NCI-H146 (cell line): ENCODE measurements at regions not wholly inside any gene's neighbourhood (a gene's known extent, or its start where the extent isn't known, plus 50 kb on each side); places are given as distances from the start of the nearest gene placed in this dataset.
A peak's percentile ranks its signal among the peaks of the same experiment; 100 is the strongest.

Source experiments
- DNase-seq: peaks from one replicate; lab custom pipeline; 2025; lab: John Stamatoyannopoulos, UW

- no peak for DNase-seq
Measured at GRCh38 chr9:23444658-23445057, 381.4 kb downstream of the ELAVL2 start.

DNA sequence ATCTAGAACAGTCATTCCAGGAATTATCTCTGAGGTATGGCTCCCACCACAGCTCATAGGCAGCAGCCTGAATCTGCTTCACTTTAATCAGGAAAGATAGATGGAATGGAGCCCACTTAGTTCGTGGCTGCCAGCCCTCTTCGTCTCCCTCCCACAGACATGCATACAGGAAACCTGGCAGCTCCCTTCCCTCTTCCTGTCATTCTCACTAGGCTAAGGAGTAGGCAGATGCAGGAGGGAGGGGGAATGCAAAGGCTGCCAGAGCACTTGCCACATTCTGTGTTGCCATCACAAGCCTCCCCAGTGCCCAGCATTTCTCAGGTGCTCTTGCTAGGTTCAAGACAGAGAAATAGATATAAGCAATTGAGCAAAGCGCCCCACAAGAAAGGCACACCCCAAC, 378.9 kb downstream of the ELAVL2 start:
- no peak for DNase-seq

- no peak for DNase-seq
Measured at GRCh38 chr9:23447944-23448343, 378.1 kb downstream of the ELAVL2 start.

DNA sequence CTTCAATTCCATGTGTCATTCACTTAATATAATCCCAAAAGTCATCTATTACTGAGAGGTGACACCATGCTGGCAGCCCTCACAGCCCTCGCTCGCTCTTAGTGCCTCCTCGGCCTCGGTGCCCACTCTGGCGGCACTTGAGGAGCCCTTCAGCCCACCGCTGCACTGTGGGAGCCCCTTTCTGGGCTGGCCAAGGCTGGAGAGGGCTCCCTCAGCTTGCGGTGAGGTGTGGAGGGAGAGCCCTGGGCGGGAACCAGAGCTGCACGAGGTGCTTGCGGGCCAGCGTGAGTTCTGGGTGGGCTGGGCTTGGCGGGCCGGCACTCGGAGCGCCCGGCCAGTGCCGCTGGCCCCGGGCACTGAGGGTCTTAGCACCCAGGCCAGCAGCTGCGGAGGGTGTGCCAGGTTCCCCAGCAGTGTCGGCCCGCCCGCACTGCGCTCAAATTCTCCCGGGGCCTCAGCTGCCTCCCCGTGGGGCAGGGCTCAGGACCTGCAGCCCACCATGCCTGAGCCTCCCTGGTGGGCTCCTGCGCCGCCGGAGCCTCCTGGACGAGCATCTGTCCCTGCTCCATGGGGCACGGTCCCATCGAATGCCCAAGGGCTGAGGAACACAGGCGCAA, 374.1 kb downstream of the ELAVL2 start:
- no peak for DNase-seq

- DNase-seq, result no peak
Measured at GRCh38 chr9:23464275-23464674, 361.8 kb downstream of the ELAVL2 start.

DNA sequence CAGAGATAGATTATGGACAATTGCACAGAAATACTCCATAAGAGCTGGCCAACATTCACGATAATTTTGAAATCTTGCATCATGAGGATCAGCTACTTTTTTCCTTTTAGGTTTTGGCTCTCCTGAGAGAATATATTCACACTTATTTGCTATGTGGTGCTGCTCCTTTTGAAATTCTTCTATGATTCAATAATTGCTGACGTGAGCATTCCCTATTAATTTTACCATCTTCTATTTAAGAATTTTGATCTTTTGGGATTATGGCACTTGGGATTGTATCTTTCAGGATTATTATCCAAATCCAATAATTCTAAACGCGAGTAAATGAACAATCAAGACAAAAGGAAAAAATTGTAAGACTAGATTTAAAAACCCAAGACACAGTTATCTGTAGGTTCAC, 358.8 kb downstream of the ELAVL2 start:
- no peak for DNase-seq

DNA sequence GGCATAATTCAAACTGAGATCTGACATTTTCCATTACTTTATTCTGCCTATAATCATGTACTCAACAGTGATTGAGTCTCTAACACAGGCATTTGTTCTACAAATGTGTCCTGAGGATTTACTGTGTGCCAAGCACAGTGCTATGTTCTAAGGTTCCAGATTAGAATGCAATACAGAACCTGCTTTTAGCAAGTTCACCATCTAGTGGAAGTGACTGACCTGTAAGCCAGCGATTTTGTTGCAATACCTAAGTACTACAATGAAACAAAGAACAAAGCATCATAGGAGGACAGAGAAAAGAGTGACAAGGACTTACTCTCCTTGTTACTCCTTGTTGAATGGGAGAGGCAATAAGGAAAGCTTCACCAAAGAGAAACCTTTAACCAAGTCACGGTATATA, 348.1 kb downstream of the ELAVL2 start:
- no peak for DNase-seq

DNA sequence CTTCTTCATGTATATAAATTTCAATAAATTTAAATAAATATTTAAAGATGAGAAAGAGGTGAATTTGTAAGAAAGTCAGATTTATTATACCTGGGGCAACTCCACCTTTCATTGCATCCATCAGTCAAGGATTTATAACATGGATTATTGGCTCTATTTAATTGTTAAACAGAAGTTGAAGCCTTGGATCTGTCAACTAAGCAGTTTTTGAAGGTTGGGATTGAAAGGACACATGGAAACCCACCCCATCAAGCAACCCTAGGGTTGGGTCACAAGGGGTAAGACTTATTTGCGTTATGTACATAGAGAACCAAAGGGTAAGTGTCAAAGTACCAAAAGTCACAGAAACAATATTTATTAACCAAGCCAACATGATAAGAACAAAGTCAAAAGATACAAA, 342.5 kb downstream of the ELAVL2 start:
- DNase-seq, result no peak

- peak; percentile 80 for DNase-seq
Measured at GRCh38 chr9:23492126-23493002, 333.7 kb downstream of the ELAVL2 start.

- DNase-seq, result peak; percentile 1
Measured at GRCh38 chr9:23493219-23493618, 332.8 kb downstream of the ELAVL2 start.

DNA sequence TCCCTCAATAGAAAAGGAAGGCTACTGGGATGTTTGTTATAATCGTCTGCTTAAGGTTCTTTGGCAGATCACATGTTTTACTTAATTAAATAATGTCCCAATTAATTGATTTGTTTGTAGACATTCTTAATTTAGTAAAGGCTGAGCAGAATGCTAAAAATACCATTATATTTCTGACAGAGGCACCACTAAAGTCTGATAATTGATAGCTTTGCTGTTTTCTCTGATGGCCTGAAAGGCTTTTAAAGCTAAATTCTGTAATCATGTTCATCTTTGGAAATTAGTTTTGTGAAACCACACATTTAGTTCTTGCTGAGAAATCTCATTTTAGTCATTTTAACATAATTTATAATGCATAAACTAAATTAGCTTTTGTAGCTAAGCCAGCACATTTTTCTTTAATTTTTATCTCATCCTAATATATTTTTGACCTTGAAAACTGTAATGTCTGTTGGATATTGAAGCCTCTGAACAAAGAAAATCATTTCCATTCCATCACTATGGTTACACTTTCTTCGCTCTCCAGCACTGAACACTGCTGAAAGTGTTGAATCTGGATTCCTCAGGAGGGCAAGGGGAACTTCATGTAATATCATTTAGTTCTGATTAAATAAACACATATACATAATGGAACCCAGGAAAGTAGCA, 329.4 kb downstream of the ELAVL2 start:
- DNase-seq, result no peak

DNA sequence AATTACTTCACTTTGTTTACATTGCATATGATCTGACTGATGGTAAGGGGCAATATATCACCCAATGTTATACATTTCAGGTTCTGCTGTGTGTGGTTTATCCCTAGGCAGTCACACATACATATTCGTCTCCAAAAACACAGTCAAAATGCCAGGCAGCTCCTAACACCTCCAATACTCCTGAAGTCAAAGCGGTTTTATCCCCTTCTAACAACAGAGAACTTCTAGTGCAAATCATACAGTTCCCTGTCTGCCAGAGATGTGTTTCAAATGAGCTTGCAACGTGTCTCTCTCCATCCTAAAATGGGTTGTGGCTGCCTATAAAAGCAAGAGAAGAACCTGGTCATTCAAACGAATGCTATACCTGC, 328.9 kb downstream of the ELAVL2 start:
- no peak for DNase-seq

DNA sequence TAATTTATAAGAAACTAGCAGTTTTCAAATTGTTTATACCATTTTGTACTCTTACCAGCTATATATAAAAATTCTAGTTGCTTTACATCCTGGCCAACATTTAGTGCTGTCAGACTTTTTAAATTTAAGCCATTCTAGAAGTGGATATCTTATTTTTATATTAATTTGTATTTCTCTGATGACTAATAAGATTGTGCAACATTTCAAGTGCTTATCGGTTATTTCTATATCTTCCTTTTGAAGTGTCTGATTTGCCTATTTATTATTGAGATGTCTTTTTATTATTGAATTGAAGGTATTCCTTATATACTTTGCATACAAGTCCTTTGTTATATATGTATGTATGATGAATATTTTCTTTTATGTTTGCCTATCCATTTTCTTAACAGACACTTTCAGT, 324.0 kb downstream of the ELAVL2 start:
- DNase-seq, result no peak

DNA sequence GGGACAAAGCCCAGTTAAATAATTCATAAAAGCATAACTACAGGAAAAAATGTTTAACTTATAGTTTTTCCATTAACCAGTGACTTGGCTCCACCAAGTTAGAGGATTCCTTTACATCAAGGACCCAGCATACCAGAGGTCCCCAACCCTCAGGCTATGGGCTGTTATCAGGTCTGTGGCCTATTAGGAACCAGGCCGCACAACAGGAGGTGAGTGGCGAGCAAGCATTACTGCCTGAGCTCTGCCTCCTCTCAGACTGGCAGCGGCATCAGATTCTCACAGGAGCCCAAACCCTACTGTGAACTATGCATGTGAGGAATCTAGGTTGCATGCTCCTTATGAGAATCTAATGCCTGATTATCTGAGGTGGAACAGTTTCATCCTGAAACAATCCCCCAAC, 303.1 kb downstream of the ELAVL2 start:
- no peak for DNase-seq

DNA sequence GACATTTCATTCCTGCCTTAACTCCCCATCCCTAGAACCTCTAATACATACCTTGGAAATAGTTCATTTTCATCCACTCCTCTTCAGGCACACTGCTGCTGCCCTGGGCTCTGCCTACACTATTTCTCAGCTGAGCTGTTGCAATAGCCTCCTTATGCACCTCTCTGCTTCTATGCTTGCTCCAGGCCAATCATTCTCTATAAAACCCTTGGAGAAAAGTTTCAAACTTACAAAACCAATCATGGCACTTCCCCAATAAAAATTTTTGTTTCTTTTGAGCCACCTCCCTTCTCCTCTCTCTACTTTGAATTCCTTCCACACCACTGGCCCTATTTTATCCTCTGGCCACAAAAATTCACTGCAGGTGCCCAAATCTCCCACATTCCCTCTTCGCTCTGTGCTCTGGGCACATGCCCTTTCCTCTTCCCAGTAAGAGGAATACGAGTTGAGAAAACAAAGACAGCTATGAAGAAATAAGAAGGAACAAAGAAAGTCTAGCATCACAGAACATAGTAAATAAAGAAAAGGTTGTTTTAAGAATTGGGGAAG, 301.4 kb downstream of the ELAVL2 start:
- no peak for DNase-seq

- DNase-seq, result no peak
Measured at GRCh38 chr9:23526806-23527205, 299.2 kb downstream of the ELAVL2 start.

DNA sequence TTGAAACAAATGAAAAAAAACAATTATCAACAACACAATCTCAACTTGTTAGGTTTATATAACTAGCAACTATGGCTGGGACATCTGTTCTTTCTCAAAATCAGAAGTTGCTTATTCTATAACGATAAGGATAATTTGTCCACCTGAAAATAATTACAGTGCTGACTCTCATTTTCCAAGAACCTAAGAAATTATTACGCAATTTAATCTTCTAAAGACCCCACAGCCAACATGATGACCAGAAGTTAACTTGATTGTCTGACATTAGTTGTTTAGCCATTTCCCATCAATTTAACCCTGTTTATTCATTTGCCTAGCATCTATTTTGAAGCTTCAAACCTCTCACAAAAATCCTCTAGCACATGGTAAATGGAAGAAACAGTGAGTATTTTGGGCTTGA, 293.8 kb downstream of the ELAVL2 start:
- no peak for DNase-seq

DNA sequence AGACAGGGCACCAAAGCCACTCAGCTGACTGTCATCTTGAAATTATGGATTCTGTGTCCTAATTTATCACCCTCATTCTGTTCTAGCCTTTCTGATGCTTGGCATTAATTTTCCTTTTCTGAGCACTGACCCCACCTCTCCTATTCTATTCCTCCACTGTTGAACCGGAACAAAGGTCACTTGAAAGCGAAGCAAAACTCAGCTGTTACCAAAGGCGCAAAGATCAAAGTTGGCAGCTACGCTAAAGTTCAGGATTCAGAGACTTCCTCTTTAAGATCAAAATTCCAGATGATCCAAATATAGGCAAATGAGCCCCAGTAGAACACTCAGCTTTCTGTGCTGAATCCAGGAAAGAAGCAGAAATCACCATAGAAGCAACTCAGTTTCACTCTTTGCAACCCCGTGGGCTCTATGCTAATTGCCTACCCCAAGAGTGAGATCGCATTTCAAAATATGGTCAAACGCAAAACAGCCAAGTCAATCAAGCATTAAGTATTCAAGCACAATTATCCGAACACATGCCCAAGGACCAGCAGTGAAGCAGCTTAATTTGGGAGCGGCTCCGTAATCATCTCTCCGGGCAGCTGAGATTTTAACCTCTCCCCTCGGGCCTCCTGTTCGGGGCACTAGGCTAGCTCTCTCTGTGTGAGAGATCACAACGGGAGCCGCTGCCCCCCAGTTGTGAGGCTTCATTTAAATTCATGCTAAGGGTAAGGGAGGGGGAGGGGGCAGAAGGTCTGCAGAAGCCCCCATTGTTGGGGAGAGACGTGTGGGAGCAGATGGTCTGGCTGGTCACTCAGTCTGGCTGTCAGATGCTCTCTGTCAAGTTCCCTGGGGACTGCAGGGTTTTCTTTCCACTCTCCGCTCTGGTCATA, 288.6 kb downstream of the ELAVL2 start:
- peak; percentile 53 for DNase-seq

- peak; percentile 68 for DNase-seq
Measured at GRCh38 chr9:23538067-23538402, 288.0 kb downstream of the ELAVL2 start.

GRCh38 chr9:23538461-23539003, 287.5 kb downstream of the ELAVL2 start:
- no peak for DNase-seq

DNA sequence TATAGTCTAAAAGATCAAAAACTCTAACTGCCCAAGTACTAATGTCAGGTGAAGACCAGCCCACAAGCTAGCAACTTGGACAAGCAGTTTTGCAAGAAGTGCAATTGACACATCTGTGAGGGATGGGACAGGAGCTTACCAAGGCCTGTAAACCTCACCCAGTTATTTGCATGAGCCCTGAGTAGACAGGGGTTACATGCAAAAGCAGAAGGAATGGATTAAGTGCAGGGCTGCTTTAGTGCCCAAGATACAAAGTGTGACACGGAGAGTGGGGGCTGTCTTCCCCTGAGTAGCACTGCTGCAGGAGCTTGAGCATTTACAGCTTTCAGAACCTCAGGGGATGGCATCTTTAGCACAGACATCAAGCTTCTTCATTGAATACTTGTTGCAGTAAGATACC, 286.7 kb downstream of the ELAVL2 start:
- no peak for DNase-seq

DNA sequence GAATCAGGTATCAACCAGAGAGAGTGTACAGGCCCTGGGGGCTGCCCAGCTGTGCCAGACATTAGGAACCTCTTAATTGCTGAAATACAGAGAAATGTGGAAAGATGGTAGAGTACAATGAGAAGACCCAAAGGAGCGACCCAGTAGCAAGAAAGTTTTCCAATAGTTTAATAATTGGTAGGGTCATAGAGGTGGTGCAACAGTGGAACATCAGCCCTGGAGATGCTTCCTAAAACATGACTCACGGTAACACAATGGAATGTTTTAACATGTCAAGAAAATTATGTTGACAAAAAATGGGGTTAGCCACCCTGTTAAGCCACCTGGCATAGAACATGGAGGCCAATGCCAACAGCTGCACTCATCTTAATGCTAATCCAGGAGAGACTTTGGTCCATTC, 284.1 kb downstream of the ELAVL2 start:
- DNase-seq, result no peak
